GM12873 (cell line): ENCODE measurements at regions not wholly inside any gene's neighbourhood (a gene's known extent, or its start where the extent isn't known, plus 50 kb on each side); places are given as distances from the start of the nearest gene placed in this dataset.

Source experiments
- CTCF ChIP-seq: IDR thresholded peaks from 2 replicates; pipeline ENCODE4 v1.5.1; 2012; ENCODE audit warnings: low read depth, mild to moderate bottlenecking, moderate library complexity, low read length, control low read depth; ENCODE audit not compliant: insufficient read depth; ENCODE audit errors: missing control alignments

- no peak for TF ChIP-seq CTCF
Measured at GRCh38 chrX:146056511-146057081, 239.0 kb downstream of the SLITRK2 start.

GRCh38 chrX:146064156-146064555 is 246.5 kb downstream of the SLITRK2 start:
- TF ChIP-seq CTCF, result no peak

- no peak for TF ChIP-seq CTCF
Measured at GRCh38 chrX:146090732-146091131, 273.1 kb downstream of the SLITRK2 start.

DNA sequence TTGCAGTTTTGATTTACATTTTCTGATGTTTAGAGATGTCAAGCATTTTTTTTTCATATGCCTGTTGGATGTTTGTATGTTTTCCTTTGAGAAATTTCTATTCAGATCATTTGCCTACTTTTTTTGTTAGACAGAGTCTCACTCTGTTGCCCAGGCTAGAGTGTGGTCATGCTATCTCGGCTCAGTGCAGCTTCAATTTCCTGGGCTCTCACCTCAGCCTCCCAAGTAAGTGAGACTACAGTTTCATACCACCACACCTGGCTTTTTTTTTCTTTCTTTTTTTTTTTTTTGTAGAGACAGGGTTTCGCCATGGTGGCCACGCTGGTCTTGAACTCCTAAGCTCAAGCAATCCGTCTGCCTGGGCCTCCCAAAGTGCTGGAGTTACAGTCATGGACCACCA is 291.7 kb downstream of the SLITRK2 start:
- TF ChIP-seq CTCF, result no peak

DNA sequence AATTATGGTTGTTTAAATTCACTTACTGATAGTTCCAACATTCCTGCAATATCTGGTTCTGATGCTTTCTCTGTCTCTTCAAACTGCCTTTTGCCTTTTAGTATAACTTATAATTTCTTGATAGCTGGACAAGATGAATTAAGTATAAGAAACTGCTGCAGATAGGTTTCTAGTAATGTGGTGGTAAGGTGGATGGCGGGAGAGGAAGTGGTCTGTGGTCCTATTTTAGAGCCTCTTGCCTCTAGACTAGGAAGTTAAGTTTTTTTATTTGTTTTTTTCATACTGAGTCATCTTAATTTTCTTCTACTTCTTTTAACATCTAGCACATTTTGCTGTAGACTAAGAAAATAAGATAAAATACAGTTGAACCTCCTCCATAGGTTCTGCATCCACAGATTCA is 310.0 kb downstream of the SLITRK2 start:
- no peak for TF ChIP-seq CTCF

DNA sequence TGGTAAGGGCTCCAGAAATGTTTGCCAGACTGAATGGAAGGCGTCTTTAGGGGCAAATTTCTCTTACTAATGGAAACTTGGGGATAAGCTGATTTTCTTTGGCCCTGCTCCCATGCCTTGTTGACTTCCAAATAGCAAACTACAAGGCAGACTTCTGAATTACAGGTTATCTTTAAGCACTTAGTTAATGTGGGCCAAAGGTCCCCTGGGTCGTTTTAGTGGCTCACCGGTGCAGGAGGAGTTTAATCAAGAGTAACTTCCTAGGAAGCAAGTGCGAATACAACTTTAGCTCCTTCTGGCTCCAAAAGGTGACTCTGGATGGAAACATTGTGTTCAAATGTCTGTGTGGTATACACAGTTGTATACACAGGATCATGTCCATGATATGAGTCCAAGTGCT is 323.6 kb downstream of the SLITRK2 start:
- TF ChIP-seq CTCF, result no peak

GRCh38 chrX:146144039-146144438 is 326.4 kb downstream of the SLITRK2 start:
- no peak for TF ChIP-seq CTCF
